NB4 (cell line): ENCODE measurements at regions not wholly inside any gene's neighbourhood (a gene's known extent, or its start where the extent isn't known, plus 50 kb on each side); places are given as distances from the start of the nearest gene placed in this dataset.
"Not testable (repeated sequence)": the region's sequence is repeated elsewhere in the genome, so short reads cannot be mapped to it uniquely, and the experiment has no call there.

ENCODE experiments used
- DNase-seq: peaks from one replicate; pipeline ENCODE4 v3.0.0; 2010; ENCODE audit warnings: low read depth
- H3K4me3 ChIP-seq: one replicate; pipeline ENCODE4 v1.5.1; 2011; ENCODE audit warnings: mild to moderate bottlenecking, low read depth, low read length, moderate library complexity
- MYC ChIP-seq: IDR thresholded peaks from 2 replicates; pipeline ENCODE4 v1.6.1; 2011; ENCODE audit warnings: low read depth, low read length
- POLR2A ChIP-seq: IDR thresholded peaks from 2 replicates; pipeline ENCODE4 v1.6.1; 2011; ENCODE audit warnings: mild to moderate bottlenecking; ENCODE audit not compliant: insufficient read length; ENCODE audit errors: extremely low read depth
- TF ChIP-seq, protein P1 (sequence below): IDR thresholded peaks from 2 replicates; pipeline ENCODE4 v1.6.1; 2011; ENCODE audit warnings: low read depth, low read length
- TF ChIP-seq, protein P2 (sequence below): IDR thresholded peaks from one replicate; pipeline ENCODE4 v1.5.1; 2012; ENCODE audit warnings: low read depth, low read length

- no peak for DNase-seq
- TF ChIP-seq MYC (no peak), POLR2A (no peak)
- TF ChIP-seq, protein P1, sequence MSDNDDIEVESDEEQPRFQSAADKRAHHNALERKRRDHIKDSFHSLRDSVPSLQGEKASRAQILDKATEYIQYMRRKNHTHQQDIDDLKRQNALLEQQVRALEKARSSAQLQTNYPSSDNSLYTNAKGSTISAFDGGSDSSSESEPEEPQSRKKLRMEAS: no peak
- TF ChIP-seq, protein P2, sequence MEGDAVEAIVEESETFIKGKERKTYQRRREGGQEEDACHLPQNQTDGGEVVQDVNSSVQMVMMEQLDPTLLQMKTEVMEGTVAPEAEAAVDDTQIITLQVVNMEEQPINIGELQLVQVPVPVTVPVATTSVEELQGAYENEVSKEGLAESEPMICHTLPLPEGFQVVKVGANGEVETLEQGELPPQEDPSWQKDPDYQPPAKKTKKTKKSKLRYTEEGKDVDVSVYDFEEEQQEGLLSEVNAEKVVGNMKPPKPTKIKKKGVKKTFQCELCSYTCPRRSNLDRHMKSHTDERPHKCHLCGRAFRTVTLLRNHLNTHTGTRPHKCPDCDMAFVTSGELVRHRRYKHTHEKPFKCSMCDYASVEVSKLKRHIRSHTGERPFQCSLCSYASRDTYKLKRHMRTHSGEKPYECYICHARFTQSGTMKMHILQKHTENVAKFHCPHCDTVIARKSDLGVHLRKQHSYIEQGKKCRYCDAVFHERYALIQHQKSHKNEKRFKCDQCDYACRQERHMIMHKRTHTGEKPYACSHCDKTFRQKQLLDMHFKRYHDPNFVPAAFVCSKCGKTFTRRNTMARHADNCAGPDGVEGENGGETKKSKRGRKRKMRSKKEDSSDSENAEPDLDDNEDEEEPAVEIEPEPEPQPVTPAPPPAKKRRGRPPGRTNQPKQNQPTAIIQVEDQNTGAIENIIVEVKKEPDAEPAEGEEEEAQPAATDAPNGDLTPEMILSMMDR: no peak
- no peak overlapping the region for H3K4me3 ChIP-seq
Measured at GRCh38 chr1:81511281-81511680, 289.5 kb upstream of the ADGRL2 start.

- no peak overlapping the region for H3K4me3 ChIP-seq
- no peak for DNase-seq
Measured at GRCh38 chr1:81510701-81511100, 290.0 kb upstream of the ADGRL2 start.

GRCh38 chr1:81509594-81509993 lies 291.1 kb upstream of the ADGRL2 start:
- no peak for DNase-seq
- H3K4me3 ChIP-seq: no peak overlapping the region
- no peak for TF ChIP-seq MYC
- no peak for TF ChIP-seq POLR2A
- TF ChIP-seq, protein P1: no peak
- TF ChIP-seq, protein P2: no peak

More at GRCh38 chr1:81510701-81511100, 290.0 kb upstream of the ADGRL2 start:
- TF ChIP-seq POLR2A (no peak), MYC (no peak)
- TF ChIP-seq, protein P2: no peak
- TF ChIP-seq, protein P1: no peak

DNA sequence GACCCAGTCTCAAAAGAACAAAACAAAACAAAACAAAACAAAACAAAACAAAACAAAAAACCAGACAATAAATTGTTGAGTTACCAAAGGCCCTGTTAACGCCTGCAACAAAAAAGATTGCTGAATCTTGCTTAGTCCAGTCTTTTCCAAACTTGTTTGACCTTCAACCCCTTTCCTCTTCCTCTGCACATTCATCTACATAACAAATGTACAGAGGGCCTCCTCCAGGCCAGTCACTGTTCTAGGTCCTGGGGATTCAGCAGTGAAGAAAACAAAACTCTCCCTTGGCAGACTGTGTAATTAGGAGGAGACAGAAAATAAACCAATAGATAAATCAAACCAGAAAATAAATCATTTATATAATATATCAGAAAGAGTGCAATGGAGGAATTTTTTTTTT lies 294.0 kb upstream of the ADGRL2 start:
- DNase-seq: no peak
- no peak overlapping the region for H3K4me3 ChIP-seq
- TF ChIP-seq, protein P2: no peak
- TF ChIP-seq MYC (no peak), POLR2A (no peak)

- no peak for TF ChIP-seq POLR2A
- TF ChIP-seq, protein P1: no peak
- TF ChIP-seq, protein P2: no peak
- DNase-seq: no peak
- H3K4me3 ChIP-seq: no peak overlapping the region
Measured at GRCh38 chr1:81505831-81506230, 294.9 kb upstream of the ADGRL2 start.

- not testable (repeated sequence) for H3K4me3 ChIP-seq, DNase-seq
Measured at GRCh38 chr1:81504820-81505219, 295.9 kb upstream of the ADGRL2 start.

GRCh38 chr1:81502705-81503104 lies 298.0 kb upstream of the ADGRL2 start:
- not testable (repeated sequence) for H3K4me3 ChIP-seq

DNA sequence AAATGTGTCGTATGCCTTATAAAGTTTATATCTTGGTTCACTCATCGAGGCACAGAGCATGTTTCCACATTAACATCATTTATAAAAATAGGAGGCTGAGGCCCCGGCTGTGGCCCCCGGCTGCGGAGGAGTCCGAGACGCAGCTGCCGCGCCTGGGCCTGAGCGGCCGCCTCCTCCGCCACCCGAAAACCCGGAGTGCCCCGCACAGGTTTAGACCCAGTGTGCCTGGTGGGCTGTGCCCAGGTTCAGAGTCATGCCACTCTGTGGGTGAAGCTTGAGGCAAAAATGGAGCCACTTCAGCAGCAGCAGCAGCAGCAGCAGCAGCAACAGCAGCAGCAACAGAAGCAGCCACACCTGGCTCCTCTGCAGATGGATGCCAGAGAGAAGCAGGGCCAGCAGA lies 299.2 kb upstream of the ADGRL2 start:
- not testable (repeated sequence) for DNase-seq, H3K4me3 ChIP-seq

More at GRCh38 chr1:81502705-81503104, 298.0 kb upstream of the ADGRL2 start:
- DNase-seq: not testable (repeated sequence)
